ENCODE measurements at regions not wholly inside any gene's neighbourhood (a gene's known extent, or its start where the extent isn't known, plus 50 kb on each side); places are given as distances from the start of the nearest gene placed in this dataset.

- no peak for DNase-seq
Observed at GRCh38 chr10:132486539-132487121, 51.0 kb upstream of the INPP5A start.

GRCh38 chr10:132487241-132488135 is 50.1 kb upstream of the INPP5A start:
- no peak for DNase-seq
